ENCODE measurements at regions not wholly inside any gene's neighbourhood (a gene's known extent, or its start where the extent isn't known, plus 50 kb on each side); places are given as distances from the start of the nearest gene placed in this dataset.
A peak's percentile ranks its signal among the peaks of the same experiment; 100 is the strongest.
"Not testable (repeated sequence)": the region's sequence is repeated elsewhere in the genome, so short reads cannot be mapped to it uniquely, and the experiment has no call there.

- not testable (repeated sequence) for H3K9me3 Mint-ChIP-seq
These were observed 89.5 kb upstream of the SPDYE9 start for GRCh38 chr7:73175322-73175721.

GRCh38 chr7:73170902-73171301 is 85.1 kb upstream of the SPDYE9 start:
- H3K9me3 ChIP-seq (ENCODE audit: control insufficient read depth in 2 of 3, low read length in 3 of 3); POLR2A ChIA-PET; H3K36me3 Mint-ChIP-seq; intact Hi-C loops (cut with micrococcal nuclease); H3K4me1 ChIP-seq (ENCODE audit: control insufficient read depth in 2 of 2, insufficient read depth in 2 of 2, low read length in 2 of 2); H3K27me3 Mint-ChIP-seq; H3K4me1 Mint-ChIP-seq; H3K4me3 ChIP-seq (ENCODE audit: low read length); H3K9me3 Mint-ChIP-seq; H3K27ac ChIP-seq (ENCODE audit: low read depth, low read length); H3K36me3 ChIP-seq (ENCODE audit: control insufficient read depth in 2 of 3, insufficient read depth in 3 of 3, low read length in 3 of 3); H3K4me3 Mint-ChIP-seq; H3K27ac Mint-ChIP-seq; CTCF ChIA-PET; ATAC-seq; DNase-seq; H3K27me3 ChIP-seq (ENCODE audit: control insufficient read depth in 2 of 2, insufficient read depth in 2 of 2, low read length in 2 of 2): not testable (repeated sequence)

More at GRCh38 chr7:73175322-73175721, 89.5 kb upstream of the SPDYE9 start:
- H3K27me3 ChIP-seq (ENCODE audit: control insufficient read depth in 2 of 2, insufficient read depth in 2 of 2, low read length in 2 of 2); H3K27ac Mint-ChIP-seq; H3K4me1 Mint-ChIP-seq; ATAC-seq; H3K4me3 ChIP-seq (ENCODE audit: low read length); H3K27ac ChIP-seq (ENCODE audit: low read depth, low read length); H3K36me3 ChIP-seq (ENCODE audit: control insufficient read depth in 2 of 3, insufficient read depth in 3 of 3, low read length in 3 of 3); H3K4me1 ChIP-seq (ENCODE audit: control insufficient read depth in 2 of 2, insufficient read depth in 2 of 2, low read length in 2 of 2); intact Hi-C loops (cut with micrococcal nuclease); H3K27me3 Mint-ChIP-seq; DNase-seq; POLR2A ChIA-PET; H3K4me3 Mint-ChIP-seq; CTCF ChIA-PET; H3K9me3 ChIP-seq (ENCODE audit: control insufficient read depth in 2 of 3, low read length in 3 of 3); H3K36me3 Mint-ChIP-seq: not testable (repeated sequence)

- H3K4me1 ChIP-seq (ENCODE audit: control insufficient read depth in 2 of 2, insufficient read depth in 2 of 2, low read length in 2 of 2); CTCF ChIA-PET; H3K27ac ChIP-seq (ENCODE audit: low read depth, low read length); H3K36me3 Mint-ChIP-seq; H3K27ac Mint-ChIP-seq; H3K4me3 ChIP-seq (ENCODE audit: low read length); ATAC-seq; H3K27me3 ChIP-seq (ENCODE audit: control insufficient read depth in 2 of 2, insufficient read depth in 2 of 2, low read length in 2 of 2); intact Hi-C loops (cut with micrococcal nuclease); H3K27me3 Mint-ChIP-seq; H3K4me3 Mint-ChIP-seq; DNase-seq; H3K36me3 ChIP-seq (ENCODE audit: control insufficient read depth in 2 of 3, insufficient read depth in 3 of 3, low read length in 3 of 3); POLR2A ChIA-PET; H3K9me3 Mint-ChIP-seq; H3K9me3 ChIP-seq (ENCODE audit: control insufficient read depth in 2 of 3, low read length in 3 of 3); H3K4me1 Mint-ChIP-seq: not testable (repeated sequence)
These were observed 84.6 kb upstream of the SPDYE9 start for GRCh38 chr7:73170415-73170814.

GRCh38 chr7:73166152-73166551 is 80.3 kb upstream of the SPDYE9 start:
- H3K4me3 ChIP-seq (ENCODE audit: low read length); H3K9me3 Mint-ChIP-seq; DNase-seq; H3K36me3 Mint-ChIP-seq; intact Hi-C loops (cut with micrococcal nuclease); H3K27me3 Mint-ChIP-seq; H3K4me1 ChIP-seq (ENCODE audit: control insufficient read depth in 2 of 2, insufficient read depth in 2 of 2, low read length in 2 of 2); H3K9me3 ChIP-seq (ENCODE audit: control insufficient read depth in 2 of 3, low read length in 3 of 3); POLR2A ChIA-PET; H3K27ac ChIP-seq (ENCODE audit: low read depth, low read length); H3K4me3 Mint-ChIP-seq; H3K36me3 ChIP-seq (ENCODE audit: control insufficient read depth in 2 of 3, insufficient read depth in 3 of 3, low read length in 3 of 3); H3K27ac Mint-ChIP-seq; ATAC-seq; CTCF ChIA-PET; H3K4me1 Mint-ChIP-seq; H3K27me3 ChIP-seq (ENCODE audit: control insufficient read depth in 2 of 2, insufficient read depth in 2 of 2, low read length in 2 of 2): not testable (repeated sequence)

- H3K4me1 ChIP-seq (ENCODE audit: control insufficient read depth in 2 of 2, insufficient read depth in 2 of 2, low read length in 2 of 2); H3K36me3 Mint-ChIP-seq; intact Hi-C loops (cut with micrococcal nuclease); H3K36me3 ChIP-seq (ENCODE audit: control insufficient read depth in 2 of 3, insufficient read depth in 3 of 3, low read length in 3 of 3); H3K27ac Mint-ChIP-seq; H3K4me1 Mint-ChIP-seq; CTCF ChIA-PET; POLR2A ChIA-PET; H3K4me3 Mint-ChIP-seq; H3K9me3 Mint-ChIP-seq; DNase-seq; H3K27me3 ChIP-seq (ENCODE audit: control insufficient read depth in 2 of 2, insufficient read depth in 2 of 2, low read length in 2 of 2); ATAC-seq; H3K27ac ChIP-seq (ENCODE audit: low read depth, low read length); H3K9me3 ChIP-seq (ENCODE audit: control insufficient read depth in 2 of 3, low read length in 3 of 3); H3K4me3 ChIP-seq (ENCODE audit: low read length); H3K27me3 Mint-ChIP-seq: not testable (repeated sequence)
These were observed 76.8 kb upstream of the SPDYE9 start for GRCh38 chr7:73162680-73163079.

- DNase-seq; H3K4me3 Mint-ChIP-seq; H3K27me3 ChIP-seq (ENCODE audit: control insufficient read depth in 2 of 2, insufficient read depth in 2 of 2, low read length in 2 of 2); H3K4me1 Mint-ChIP-seq; H3K36me3 Mint-ChIP-seq; H3K9me3 Mint-ChIP-seq; POLR2A ChIA-PET; intact Hi-C loops (cut with micrococcal nuclease); H3K4me1 ChIP-seq (ENCODE audit: control insufficient read depth in 2 of 2, insufficient read depth in 2 of 2, low read length in 2 of 2); H3K27ac Mint-ChIP-seq; H3K4me3 ChIP-seq (ENCODE audit: low read length); H3K27me3 Mint-ChIP-seq; H3K9me3 ChIP-seq (ENCODE audit: control insufficient read depth in 2 of 3, low read length in 3 of 3); CTCF ChIA-PET; H3K27ac ChIP-seq (ENCODE audit: low read depth, low read length); H3K36me3 ChIP-seq (ENCODE audit: control insufficient read depth in 2 of 3, insufficient read depth in 3 of 3, low read length in 3 of 3): not testable (repeated sequence)
- ATAC-seq: peak; percentile 12
These were observed 75.9 kb upstream of the SPDYE9 start for GRCh38 chr7:73161727-73162126.

- H3K27me3 ChIP-seq (ENCODE audit: control insufficient read depth in 2 of 2, insufficient read depth in 2 of 2, low read length in 2 of 2); CTCF ChIA-PET; H3K27ac Mint-ChIP-seq; H3K36me3 Mint-ChIP-seq; H3K36me3 ChIP-seq (ENCODE audit: control insufficient read depth in 2 of 3, insufficient read depth in 3 of 3, low read length in 3 of 3); H3K4me3 ChIP-seq (ENCODE audit: low read length); H3K4me1 Mint-ChIP-seq; H3K27me3 Mint-ChIP-seq; intact Hi-C loops (cut with micrococcal nuclease); H3K9me3 Mint-ChIP-seq; POLR2A ChIA-PET; ATAC-seq; DNase-seq; H3K9me3 ChIP-seq (ENCODE audit: control insufficient read depth in 2 of 3, low read length in 3 of 3); H3K4me1 ChIP-seq (ENCODE audit: control insufficient read depth in 2 of 2, insufficient read depth in 2 of 2, low read length in 2 of 2); H3K4me3 Mint-ChIP-seq; H3K27ac ChIP-seq (ENCODE audit: low read depth, low read length): not testable (repeated sequence)
These were observed 71.4 kb upstream of the SPDYE9 start for GRCh38 chr7:73157169-73157661.

All from naive thymus-derived CD4-positive, alpha-beta T cell (primary cell).